ENCODE measurements at regions not wholly inside any gene's neighbourhood (a gene's known extent, or its start where the extent isn't known, plus 50 kb on each side); places are given as distances from the start of the nearest gene placed in this dataset.

GRCh38 chr3:194781617-194782016 lies 95.9 kb downstream of the FAM43A start:
- no peak overlapping the region for H2BK120ac ChIP-seq (ENCODE audit: low read depth, low read length, poor library complexity, severe bottlenecking)
- no peaks in the 10 kb centered on the region for H3K79me2 ChIP-seq (ENCODE audit: insufficient read depth, low read length)
- H3K4me1 Mint-ChIP-seq: peaks cover 17 to 18% of the 10 kb centered on the region in 2 experiments
- no peaks in the 10 kb centered on the region for H3K23me2 ChIP-seq (ENCODE audit: insufficient read length, low read depth, low read length, poor library complexity, severe bottlenecking)
- H2BK20ac ChIP-seq (ENCODE audit: low read depth, low read length, poor library complexity, severe bottlenecking): no peak overlapping the region
- H2BK12ac ChIP-seq (ENCODE audit: insufficient read length, low read depth, low read length): no peak overlapping the region
- H3K9ac ChIP-seq (ENCODE audit: extremely low read depth, insufficient read length, low read length): no peak overlapping the region
- peaks cover 0 to 3% of the 10 kb centered on the region in 2 experiments; a peak in 1 of 5 replicates for H3K9me3 Mint-ChIP-seq
- peaks cover 9% of the 10 kb centered on the region for H3K27me3 Mint-ChIP-seq (ENCODE audit: low read depth)
- H3K36me3 Mint-ChIP-seq (ENCODE audit: insufficient read depth in 1 of 3, low read depth in 3 of 3): peaks cover 0 to 5% (median 5%) of the 10 kb centered on the region in 3 experiments; a peak in 3 of 7 replicates
- 0 out of 2 replicates have a peak, but pooled peaks cover 2% of the 10 kb centered on the region for H3K4me1 ChIP-seq (ENCODE audit: insufficient read depth, low read length)
- no peaks in the 10 kb centered on the region for H3K9me3 ChIP-seq (ENCODE audit: control insufficient read depth, low read depth, low read length)
- no peak overlapping the region for H3K14ac ChIP-seq (ENCODE audit: insufficient read depth, low read length)
- no peaks in the 10 kb centered on the region for H3K27me3 ChIP-seq (ENCODE audit: insufficient read depth, low read length)
- H3K4me3 Mint-ChIP-seq: no peak overlapping the region
- H3K23ac ChIP-seq (ENCODE audit: insufficient read length, low read depth, low read length): no peak overlapping the region
- H3K4ac ChIP-seq (ENCODE audit: low read depth, low read length): no peak overlapping the region
- no peak overlapping the region for H2BK15ac ChIP-seq (ENCODE audit: low read depth, low read length)
- H3K27ac Mint-ChIP-seq: no peak overlapping the region
- H3K56ac ChIP-seq (ENCODE audit: insufficient read length, low read depth, low read length): no peak overlapping the region
- H4K8ac ChIP-seq (replicated peaks; ENCODE audit: insufficient read length, low read depth, low read length): no peak overlapping the region
- H3K4me2 ChIP-seq (ENCODE audit: insufficient read depth, insufficient read length, low read length): no peak overlapping the region
- no peak overlapping the region for H4K91ac ChIP-seq (ENCODE audit: insufficient read length, low read depth, low read length)
- no peak for DNase-seq
- H4K20me1 ChIP-seq (ENCODE audit: control insufficient read depth, insufficient read depth, insufficient read length): no peaks in the 10 kb centered on the region
- no peak for TF ChIP-seq CTCF (conservative IDR thresholded peaks at IDR 0.05)
- no CpG with 5 or more reads among the region's 2 CpGs for WGBS (ENCODE audit: extremely low coverage, insufficient read length, low lambda C conversion rate)
- H2BK5ac ChIP-seq (ENCODE audit: insufficient read length, low read length): no peak overlapping the region
- H3K27ac ChIP-seq (ENCODE audit: insufficient read length, low read depth, low read length): no peak overlapping the region
- no peak overlapping the region for H2AK5ac ChIP-seq (ENCODE audit: insufficient read length, low read length)
- no peak overlapping the region for H4K5ac ChIP-seq (ENCODE audit: insufficient read length, low read depth, low read length)
- H3K18ac ChIP-seq (ENCODE audit: insufficient read length, low read depth, low read length): no peak overlapping the region
- H3T11ph ChIP-seq (ENCODE audit: low read length): no peak overlapping the region
- no peak overlapping the region for H2AFZ ChIP-seq (ENCODE audit: low read length)
- H3K79me1 ChIP-seq (ENCODE audit: insufficient read depth, low read depth, low read length, poor library complexity, severe bottlenecking): no peaks in the 10 kb centered on the region
